Transverse colon (tissue), 4 donors: ENCODE measurements at regions not wholly inside any gene's neighbourhood (a gene's known extent, or its start where the extent isn't known, plus 50 kb on each side); places are given as distances from the start of the nearest gene placed in this dataset.

Source experiments
- EP300 ChIP-seq: sonication (generic); formaldehyde crosslinking; IDR thresholded peaks from one replicate; pipeline ENCODE4 v1.6.1; 2017; ENCODE audit warnings: antibody characterized with exemption, low read depth
- POLR2A ChIP-seq: fragments of 450-650 bp; IDR thresholded peaks from one replicate; pipeline ENCODE4 v1.6.1; 2016; ENCODE audit warnings: antibody characterized with exemption, mild to moderate bottlenecking, moderate library complexity
- POLR2AphosphoS5 ChIP-seq, 3 donors: sonication (generic); formaldehyde crosslinking; IDR thresholded peaks; one replicate each; pipeline ENCODE4 v1.6.1; 2016; ENCODE audit warnings: antibody characterized with exemption in 3 of 3
- TF ChIP-seq, protein P1 (sequence below), 5 experiments: fragments of 200-600 bp in 3 of 5; fragments of 450-650 bp in 2 of 5; sonication (generic) in 3 of 5; IDR thresholded peaks; 1 replicate in 2 of 5; 2 replicates in 3 of 5; pipeline ENCODE4 v1.5.1; 2016 to 2017; ENCODE audit warnings: antibody characterized with exemption in 5 of 5, inconsistent platforms in 3 of 5, mild to moderate bottlenecking in 2 of 5, moderate library complexity in 1 of 5

DNA sequence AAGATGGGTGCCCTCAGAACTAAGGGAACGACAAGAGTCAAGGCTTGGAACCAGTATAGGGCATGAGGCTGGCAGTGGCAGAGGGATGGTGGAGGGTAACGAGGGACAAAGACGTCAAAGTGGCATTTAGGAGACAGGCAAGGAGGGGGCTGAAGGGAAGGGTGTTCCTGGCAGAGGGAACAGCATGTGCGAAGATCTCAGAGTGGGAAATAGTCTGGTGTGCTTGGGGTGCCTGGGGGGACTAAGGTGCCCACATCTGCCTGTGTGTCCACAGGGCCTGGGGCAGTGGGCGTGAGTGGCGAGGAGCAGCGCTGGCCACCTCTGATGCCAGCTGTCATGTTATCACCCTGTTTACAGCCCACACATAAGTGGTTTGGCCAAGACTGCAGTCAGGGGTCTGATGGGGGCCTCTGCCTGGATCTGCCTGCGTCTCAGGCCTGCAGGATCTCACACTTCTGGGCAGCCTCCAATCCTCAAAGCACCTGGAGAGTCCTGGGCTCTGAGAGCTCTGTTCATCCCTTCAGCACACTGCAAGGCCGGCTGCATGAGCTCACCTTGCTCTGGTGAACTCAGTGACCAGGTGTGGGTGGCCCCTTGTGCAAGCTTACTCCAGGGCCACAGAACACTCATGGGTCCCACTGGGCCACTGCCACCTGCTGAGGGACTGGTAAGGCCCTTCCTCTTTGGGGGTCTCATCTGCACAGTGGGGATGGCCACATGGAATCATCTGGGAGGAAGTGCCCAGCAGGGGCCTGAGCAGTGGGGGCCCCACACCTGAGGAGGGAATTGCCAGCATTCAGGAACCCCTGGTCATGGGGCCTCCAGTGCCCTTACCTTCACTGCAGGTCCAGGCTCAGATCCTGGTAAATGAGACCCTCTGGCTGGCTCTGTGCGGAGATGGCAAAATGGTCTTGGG lies 89.7 kb upstream of the SHISAL1 start:
- TF ChIP-seq, protein P1, sequence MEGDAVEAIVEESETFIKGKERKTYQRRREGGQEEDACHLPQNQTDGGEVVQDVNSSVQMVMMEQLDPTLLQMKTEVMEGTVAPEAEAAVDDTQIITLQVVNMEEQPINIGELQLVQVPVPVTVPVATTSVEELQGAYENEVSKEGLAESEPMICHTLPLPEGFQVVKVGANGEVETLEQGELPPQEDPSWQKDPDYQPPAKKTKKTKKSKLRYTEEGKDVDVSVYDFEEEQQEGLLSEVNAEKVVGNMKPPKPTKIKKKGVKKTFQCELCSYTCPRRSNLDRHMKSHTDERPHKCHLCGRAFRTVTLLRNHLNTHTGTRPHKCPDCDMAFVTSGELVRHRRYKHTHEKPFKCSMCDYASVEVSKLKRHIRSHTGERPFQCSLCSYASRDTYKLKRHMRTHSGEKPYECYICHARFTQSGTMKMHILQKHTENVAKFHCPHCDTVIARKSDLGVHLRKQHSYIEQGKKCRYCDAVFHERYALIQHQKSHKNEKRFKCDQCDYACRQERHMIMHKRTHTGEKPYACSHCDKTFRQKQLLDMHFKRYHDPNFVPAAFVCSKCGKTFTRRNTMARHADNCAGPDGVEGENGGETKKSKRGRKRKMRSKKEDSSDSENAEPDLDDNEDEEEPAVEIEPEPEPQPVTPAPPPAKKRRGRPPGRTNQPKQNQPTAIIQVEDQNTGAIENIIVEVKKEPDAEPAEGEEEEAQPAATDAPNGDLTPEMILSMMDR (IDR thresholded peaks at IDR 0.05): no peak
- TF ChIP-seq POLR2A (no peak), POLR2AphosphoS5 (IDR thresholded peaks at IDR 0.05) (no peak), EP300 (no peak)
